K562 (cell line): ENCODE measurements at regions not wholly inside any gene's neighbourhood (a gene's known extent, or its start where the extent isn't known, plus 50 kb on each side); places are given as distances from the start of the nearest gene placed in this dataset.

Experiments
- ATAC-seq: fragments of 200-7000 bp; cut with Tn5 transposase; 3 replicates; pipeline ENCODE4 v1.9.1; 2020; ENCODE audit warnings: moderate library complexity
- BruUV-seq: library from RNA; stranded (reverse); fragments of 400-500 nt; replicated peaks from 2 replicates; lab custom pipeline; 2021; lab: Mats Ljungman, UMichigan
- CTCF ChIA-PET: fragments of 300-600 bp; formaldehyde crosslinking; extraction: SDS; loops from one replicate; lab custom pipeline; 2021; ENCODE audit warnings: low intra/inter-chr PET ratio; lab: Yijun Ruan, JAX
- POLR2A ChIA-PET: fragments of 300-600, 350-650 bp; sonication (Branson Sonifier 250); formaldehyde crosslinking; extraction: SDS; loops from one replicate; lab custom pipeline; 2021; ENCODE audit warnings: antibody characterized with exemption, inconsistent platforms; lab: Yijun Ruan, JAX
- DNase-seq, 4 experiments: peaks; one replicate each; pipeline versions ENCODE4 v3.0.0 to v3.0.0-alpha.2; 2011 to 2018; ENCODE audit warnings: low spot score in 3 of 4, mixed read lengths in 3 of 4; ENCODE audit errors: extremely low read depth in 1 of 4
- FAIRE-seq: peaks from 2 replicates; lab custom pipeline; 2011; peaks lifted over from hg19 to GRCh38; lab: Jason Lieb, UNC
- H2AFZ ChIP-seq: 2 replicates; pipeline ENCODE4 v1.6.0; 2011; ENCODE audit warnings: low read depth, low read length, control low read depth, inconsistent platforms
- H3K27ac ChIP-seq: fragments of 200-600 bp; 3 replicates; pipeline ENCODE4 v1.8.0; 2011; ENCODE audit warnings: low read depth, mild to moderate bottlenecking, control low read depth, inconsistent platforms, low read length, moderate library complexity, mixed read lengths; ENCODE audit errors: extremely low read depth
- H3K27me3 ChIP-seq, 2 experiments: fragments of 300-600 bp in 1 of 2; 2 replicates in 1 of 2; 3 replicates in 1 of 2; pipeline versions ENCODE4 v1.6.0 to v1.8.0; 2011; ENCODE audit warnings: inconsistent platforms in 2 of 2, low read length in 2 of 2, mild to moderate bottlenecking in 1 of 2, mixed read lengths in 1 of 2, moderate library complexity in 1 of 2; ENCODE audit not compliant: control insufficient read depth in 2 of 2, insufficient read depth in 2 of 2
- H3K36me3 ChIP-seq: fragments of 300-600 bp; 3 replicates; pipeline ENCODE4 v1.8.0; 2011; ENCODE audit warnings: mild to moderate bottlenecking, low read length, inconsistent platforms; ENCODE audit not compliant: control insufficient read depth, insufficient read depth
- H3K4me1 ChIP-seq, 2 experiments: fragments of 200-600 bp in 1 of 2; replicated peaks in 1 of 2; 2 replicates in 1 of 2; 3 replicates in 1 of 2; pipeline versions ENCODE4 v1.5.1 to v1.8.0; 2011; ENCODE audit warnings: inconsistent platforms in 2 of 2, low read length in 2 of 2, mild to moderate bottlenecking in 1 of 2, mixed read lengths in 1 of 2, moderate library complexity in 1 of 2; ENCODE audit not compliant: control insufficient read depth in 2 of 2, insufficient read depth in 2 of 2
- H3K4me2 ChIP-seq: 2 replicates; pipeline ENCODE4 v1.6.1; 2011; ENCODE audit warnings: low read length, control low read depth, inconsistent platforms, mixed read lengths; ENCODE audit not compliant: insufficient read depth
- H3K4me3 ChIP-seq: fragments of 200-600 bp; sonication (generic), shearing (Covaris generic); 2 replicates; pipeline ENCODE4 v1.5.1; 2016; ENCODE audit warnings: control low read depth, inconsistent platforms
- H3K79me2 ChIP-seq: fragments of 200-600 bp; 3 replicates; pipeline ENCODE4 v1.8.0; 2011; ENCODE audit warnings: low read length, inconsistent platforms; ENCODE audit not compliant: control insufficient read depth, insufficient read depth
- H3K9ac ChIP-seq, 2 experiments: 2 replicates each; pipeline versions ENCODE4 v1.6.0 to v1.6.1; 2011; ENCODE audit warnings: low read depth in 2 of 2, low read length in 2 of 2, control low read depth in 1 of 2, inconsistent platforms in 1 of 2, mild to moderate bottlenecking in 1 of 2, mixed read lengths in 1 of 2; ENCODE audit not compliant: insufficient read depth in 1 of 2
- H3K9me1 ChIP-seq: one replicate; pipeline ENCODE4 v1.6.0; 2011; ENCODE audit warnings: inconsistent platforms, mild to moderate bottlenecking, low read length, moderate library complexity; ENCODE audit not compliant: control insufficient read depth, insufficient read depth
- H3K9me3 ChIP-seq: replicated peaks from 2 replicates; pipeline ENCODE4 v1.5.1; 2011; ENCODE audit warnings: low read depth, low read length, inconsistent platforms; ENCODE audit not compliant: control insufficient read depth, insufficient read depth
- H4K20me1 ChIP-seq: replicated peaks from 2 replicates; pipeline ENCODE4 v1.6.1; 2011; ENCODE audit warnings: low read length, inconsistent platforms, mixed read lengths; ENCODE audit not compliant: control insufficient read depth, insufficient read depth
- CC2D1A ChIP-seq: fragments of 450-650 bp; IDR thresholded peaks from 2 replicates; pipeline ENCODE4 v1.6.1; 2017; ENCODE audit warnings: mild to moderate bottlenecking
- DIDO1 ChIP-seq: fragments of 450-650 bp; IDR thresholded peaks from 2 replicates; pipeline ENCODE4 v1.6.1; 2016; ENCODE audit warnings: low read depth, missing biosample characterization, missing genetic modification characterization
- FOXJ3 ChIP-seq: sonication (generic); formaldehyde crosslinking; IDR thresholded peaks from 2 replicates; pipeline ENCODE4 v1.4.0; 2020; ENCODE audit warnings: mild to moderate bottlenecking, missing genetic modification reagents
- ILK ChIP-seq: fragments of 450-650 bp; IDR thresholded peaks from 2 replicates; pipeline ENCODE4 v1.6.1; 2016; ENCODE audit warnings: missing genetic modification characterization, low read depth, mild to moderate bottlenecking, missing compliant biosample characterization, moderate library complexity, borderline replicate concordance
- KAT7 ChIP-seq: sonication (generic); formaldehyde crosslinking; IDR thresholded peaks from 2 replicates; pipeline ENCODE4 v1.8.0; 2022; ENCODE audit warnings: missing genetic modification reagents, mild to moderate bottlenecking, borderline replicate concordance
- KDM2B ChIP-seq: fragments of 250-450 bp; sonication (Bioruptor Pico); IDR thresholded peaks from 2 replicates; pipeline ENCODE4 v1.8.0; 2021; ENCODE audit warnings: mild to moderate bottlenecking, moderate library complexity
- MTA3 ChIP-seq: fragments of 450-650 bp; formaldehyde crosslinking; IDR thresholded peaks from 2 replicates; pipeline ENCODE4 v1.6.1; 2017; ENCODE audit warnings: mild to moderate bottlenecking, borderline replicate concordance
- PPARD ChIP-seq: fragments of 250-450 bp; sonication (Bioruptor Pico); IDR thresholded peaks from 2 replicates; pipeline ENCODE4 v1.8.0; 2022; ENCODE audit warnings: inconsistent platforms, mild to moderate bottlenecking, moderate library complexity
- ZKSCAN3 ChIP-seq: fragments of 250-450 bp; sonication (Bioruptor Pico); IDR thresholded peaks from 2 replicates; pipeline ENCODE4 v1.4.0; 2020
- ZNF76 ChIP-seq: fragments of 250-450 bp; sonication (Bioruptor Pico); IDR thresholded peaks from 2 replicates; pipeline ENCODE4 v1.4.0; 2020; ENCODE audit warnings: mild to moderate bottlenecking, moderate library complexity, borderline replicate concordance
- ZNF778 ChIP-seq: fragments of 450-650 bp; formaldehyde crosslinking; IDR thresholded peaks from 2 replicates; pipeline ENCODE4 v1.4.0; 2020; ENCODE audit warnings: mild to moderate bottlenecking, moderate library complexity
- whole genome bisulfite sequencing: fragments of 100-300 bp; shearing (Covaris generic); methylation state at CpG from one replicate; pipeline ENCODE4 v1.1.6; 2016; ENCODE audit warnings: low coverage, mixed read lengths; ENCODE audit not compliant: insufficient coverage; ENCODE audit errors: missing lambda C conversion rate; 5-methylcytosine and 5-hydroxymethylcytosine counted together
- in situ Hi-C: fragments of 300-500 bp; cut with MboI; formaldehyde crosslinking; loops from 4 replicates; pipeline ENCODE4 v1.15.0; 2018; ENCODE audit warnings: inconsistent platforms, mixed read lengths
- intact Hi-C: fragments of 100-400 bp; cut with micrococcal nuclease; formaldehyde crosslinking; loops from 2 replicates; pipeline ENCODE4 v1.14.2; 2022
- TF ChIP-seq, protein P1 (sequence below): fragments of 250-450 bp; sonication (Bioruptor Pico); IDR thresholded peaks from 2 replicates; pipeline ENCODE4 v1.8.0; 2021; ENCODE audit warnings: moderate library complexity, mild to moderate bottlenecking, inconsistent platforms
- TF ChIP-seq, protein P2 (sequence below): fragments of 450-650 bp; IDR thresholded peaks from 2 replicates; pipeline ENCODE4 v1.6.1; 2016; ENCODE audit warnings: low read depth, mild to moderate bottlenecking, moderate library complexity

DNA sequence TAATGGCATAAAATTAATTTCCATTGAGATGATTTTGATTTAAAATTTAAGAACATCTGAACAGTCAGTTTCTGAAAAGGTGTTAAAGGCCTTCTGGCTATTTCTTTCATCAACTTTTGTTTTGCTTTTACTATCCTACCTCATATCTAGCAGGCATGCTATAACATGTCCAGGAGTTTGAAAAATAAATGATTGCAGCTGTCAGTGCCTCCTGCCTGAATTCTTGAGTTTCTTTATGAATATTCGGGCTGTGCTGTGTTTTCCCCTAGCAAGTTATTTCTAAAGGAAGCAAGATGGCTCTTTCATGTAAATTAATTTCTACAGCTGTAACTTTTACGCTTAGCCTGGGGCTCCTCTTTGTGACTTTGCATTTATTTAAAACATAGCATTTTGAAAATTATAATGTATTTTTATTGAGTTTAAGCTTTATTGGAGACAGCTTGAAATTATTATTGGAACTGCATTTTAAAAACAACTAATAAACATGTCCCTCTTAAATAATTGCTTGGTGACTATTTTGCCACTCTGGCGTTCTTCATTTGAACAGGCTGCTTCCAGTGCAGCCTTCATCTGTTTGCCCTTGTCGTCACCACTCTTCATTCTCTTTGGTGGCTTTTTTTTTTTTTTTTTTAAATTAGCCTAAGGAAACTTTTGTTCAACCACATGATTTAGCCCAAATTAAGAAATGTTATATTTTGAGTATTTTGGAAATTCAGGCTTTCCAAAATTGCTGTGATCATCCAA lies 1083.4 kb upstream of the LRRN3 start:
- TF ChIP-seq CC2D1A: no peak
- no peak for TF ChIP-seq PPARD (CRISPR knock-in tag)
- no peak for TF ChIP-seq KDM2B (CRISPR knock-in tag)
- no peak for TF ChIP-seq DIDO1 (tag)
- no peak for TF ChIP-seq FOXJ3 (CRISPR knock-in tag)
- TF ChIP-seq, protein P1, sequence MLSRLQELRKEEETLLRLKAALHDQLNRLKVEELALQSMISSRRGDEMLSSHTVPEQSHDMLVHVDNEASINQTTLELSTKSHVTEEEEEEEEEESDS (CRISPR knock-in tag): no peak
- TF ChIP-seq, protein P2, sequence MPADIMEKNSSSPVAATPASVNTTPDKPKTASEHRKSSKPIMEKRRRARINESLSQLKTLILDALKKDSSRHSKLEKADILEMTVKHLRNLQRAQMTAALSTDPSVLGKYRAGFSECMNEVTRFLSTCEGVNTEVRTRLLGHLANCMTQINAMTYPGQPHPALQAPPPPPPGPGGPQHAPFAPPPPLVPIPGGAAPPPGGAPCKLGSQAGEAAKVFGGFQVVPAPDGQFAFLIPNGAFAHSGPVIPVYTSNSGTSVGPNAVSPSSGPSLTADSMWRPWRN: no peak
- no peak for TF ChIP-seq ZNF778 (CRISPR knock-in tag)
- no peak for TF ChIP-seq ZNF76 (CRISPR knock-in tag)
- TF ChIP-seq ILK (tag): no peak
- TF ChIP-seq ZKSCAN3 (CRISPR knock-in tag): no peak
- TF ChIP-seq MTA3: no peak
- no peak for TF ChIP-seq KAT7 (CRISPR knock-in tag)
- Histone ChIP-seq H3K36me3 (no peaks in the 10 kb centered on the region), H2AFZ (no peak overlapping the region), H3K4me3 (no peak overlapping the region), H3K4me1 (no peaks in the 10 kb centered on the region), H3K27me3 (no peaks in the 10 kb centered on the region), H3K79me2 (no peaks in the 10 kb centered on the region), H3K9ac (no peak overlapping the region), H3K9me3 (peaks cover 3% of the 10 kb centered on the region; the same call in 1 of the 2 replicates), H3K27ac (no peak overlapping the region), H3K4me2 (no peak overlapping the region), H3K9me1 (no peaks in the 10 kb centered on the region), H4K20me1 (no peaks in the 10 kb centered on the region)
- 1% methylated on average over 4 of the region's 4 CpGs for WGBS
- in situ Hi-C loops (no loop called here), intact Hi-C loops (no loop called here)
- DNase-seq (no peak), FAIRE-seq (no peak), ATAC-seq (no peak)
- no TSS peak for BruUV-seq
- ChIA-PET POLR2A (no interaction called here), CTCF (no interaction called here)
